HCT116 (cell line): ENCODE measurements at regions not wholly inside any gene's neighbourhood (a gene's known extent, or its start where the extent isn't known, plus 50 kb on each side); places are given as distances from the start of the nearest gene placed in this dataset.

Experiments
- CTCF ChIP-seq, 3 experiments: fragments of 200-600 bp in 1 of 3; sonication (generic) in 1 of 3; IDR thresholded peaks in 2 of 3; conservative IDR thresholded peaks in 1 of 3; 2 replicates each; pipeline ENCODE4 v1.5.1; 2012 to 2017; ENCODE audit warnings: low read depth in 2 of 3, low read length in 2 of 3, antibody characterized with exemption in 1 of 3, borderline replicate concordance in 1 of 3, control low read depth in 1 of 3, mild to moderate bottlenecking in 1 of 3, mixed read lengths in 1 of 3, mixed run types in 1 of 3, moderate library complexity in 1 of 3; ENCODE audit not compliant: insufficient read depth in 1 of 3
- EGR1 ChIP-seq: IDR thresholded peaks from 2 replicates; pipeline ENCODE4 v1.6.1; 2012; ENCODE audit warnings: low read depth
- EZH2 ChIP-seq: fragments of 200-600 bp; sonication (generic); IDR thresholded peaks from 2 replicates; pipeline ENCODE4 v1.6.1; 2017; ENCODE audit warnings: antibody characterized with exemption, mixed run types
- EZH2phosphoT487 ChIP-seq: fragments of 200-600 bp; IDR thresholded peaks from 2 replicates; pipeline ENCODE4 v1.6.1; 2018; ENCODE audit warnings: antibody characterized with exemption, borderline replicate concordance
- POLR2A ChIP-seq: IDR thresholded peaks from 2 replicates; pipeline ENCODE4 v1.7.0; 2011; ENCODE audit warnings: borderline replicate concordance; ENCODE audit not compliant: insufficient read depth, insufficient read length; ENCODE audit errors: extremely low read depth
- TF ChIP-seq, protein P1 (sequence below): IDR thresholded peaks from 2 replicates; pipeline ENCODE4 v1.6.1; 2011; ENCODE audit warnings: mild to moderate bottlenecking, low read length, moderate library complexity; ENCODE audit not compliant: insufficient replicate concordance; ENCODE audit errors: extremely low read depth
- TF ChIP-seq, protein P2 (sequence below): IDR thresholded peaks from 2 replicates; pipeline ENCODE4 v1.6.1; 2012; ENCODE audit warnings: low read depth

DNA sequence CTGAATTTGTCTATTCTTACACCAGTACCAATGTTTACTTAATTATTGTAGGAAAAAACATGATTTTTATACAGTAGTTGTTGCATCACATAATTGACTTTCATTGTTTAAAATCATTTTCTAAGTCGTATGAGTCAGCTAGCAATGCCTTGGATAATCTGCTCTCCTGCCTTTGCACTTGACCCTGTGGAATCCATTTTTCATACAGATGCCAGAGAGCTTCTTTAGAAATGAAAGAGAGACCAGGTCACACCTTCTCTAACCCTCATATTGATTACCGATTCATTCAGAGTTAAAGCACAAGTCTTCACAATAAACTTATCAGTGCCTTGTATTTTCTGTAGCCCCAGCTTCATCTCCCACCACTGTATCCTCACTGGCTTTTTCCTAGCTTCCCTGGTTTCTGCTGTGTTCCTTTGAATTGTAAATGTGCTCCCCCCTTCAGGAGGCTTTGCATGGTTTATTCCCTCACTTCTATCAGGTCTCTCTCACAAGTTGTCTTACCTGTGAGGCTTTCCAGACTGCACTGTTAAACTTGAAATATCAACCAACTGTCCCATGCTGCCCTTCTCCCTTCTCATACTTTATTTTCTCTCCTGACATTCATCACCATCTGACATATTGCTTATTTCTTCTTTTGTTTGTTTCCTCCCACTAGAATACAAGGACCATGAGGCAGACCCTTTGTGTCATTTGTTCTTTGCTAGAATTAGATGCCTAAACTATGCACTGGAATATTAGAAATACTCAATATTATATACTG, 662.0 kb upstream of the GBE1 start:
- TF ChIP-seq EZH2 (no peak), POLR2A (no peak), EZH2phosphoT487 (no peak), CTCF (IDR thresholded peaks at IDR 0.05 in 2 of 3, conservative IDR thresholded peaks at IDR 0.05 in 1 of 3; ENCODE audit: borderline replicate concordance in 1 of 3, insufficient read depth in 1 of 3, low read depth in 2 of 3, low read length in 2 of 3) (no peak), EGR1 (no peak)
- TF ChIP-seq, protein P1, sequence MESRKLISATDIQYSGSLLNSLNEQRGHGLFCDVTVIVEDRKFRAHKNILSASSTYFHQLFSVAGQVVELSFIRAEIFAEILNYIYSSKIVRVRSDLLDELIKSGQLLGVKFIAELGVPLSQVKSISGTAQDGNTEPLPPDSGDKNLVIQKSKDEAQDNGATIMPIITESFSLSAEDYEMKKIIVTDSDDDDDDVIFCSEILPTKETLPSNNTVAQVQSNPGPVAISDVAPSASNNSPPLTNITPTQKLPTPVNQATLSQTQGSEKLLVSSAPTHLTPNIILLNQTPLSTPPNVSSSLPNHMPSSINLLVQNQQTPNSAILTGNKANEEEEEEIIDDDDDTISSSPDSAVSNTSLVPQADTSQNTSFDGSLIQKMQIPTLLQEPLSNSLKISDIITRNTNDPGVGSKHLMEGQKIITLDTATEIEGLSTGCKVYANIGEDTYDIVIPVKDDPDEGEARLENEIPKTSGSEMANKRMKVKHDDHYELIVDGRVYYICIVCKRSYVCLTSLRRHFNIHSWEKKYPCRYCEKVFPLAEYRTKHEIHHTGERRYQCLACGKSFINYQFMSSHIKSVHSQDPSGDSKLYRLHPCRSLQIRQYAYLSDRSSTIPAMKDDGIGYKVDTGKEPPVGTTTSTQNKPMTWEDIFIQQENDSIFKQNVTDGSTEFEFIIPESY = no peak
- TF ChIP-seq, protein P2, sequence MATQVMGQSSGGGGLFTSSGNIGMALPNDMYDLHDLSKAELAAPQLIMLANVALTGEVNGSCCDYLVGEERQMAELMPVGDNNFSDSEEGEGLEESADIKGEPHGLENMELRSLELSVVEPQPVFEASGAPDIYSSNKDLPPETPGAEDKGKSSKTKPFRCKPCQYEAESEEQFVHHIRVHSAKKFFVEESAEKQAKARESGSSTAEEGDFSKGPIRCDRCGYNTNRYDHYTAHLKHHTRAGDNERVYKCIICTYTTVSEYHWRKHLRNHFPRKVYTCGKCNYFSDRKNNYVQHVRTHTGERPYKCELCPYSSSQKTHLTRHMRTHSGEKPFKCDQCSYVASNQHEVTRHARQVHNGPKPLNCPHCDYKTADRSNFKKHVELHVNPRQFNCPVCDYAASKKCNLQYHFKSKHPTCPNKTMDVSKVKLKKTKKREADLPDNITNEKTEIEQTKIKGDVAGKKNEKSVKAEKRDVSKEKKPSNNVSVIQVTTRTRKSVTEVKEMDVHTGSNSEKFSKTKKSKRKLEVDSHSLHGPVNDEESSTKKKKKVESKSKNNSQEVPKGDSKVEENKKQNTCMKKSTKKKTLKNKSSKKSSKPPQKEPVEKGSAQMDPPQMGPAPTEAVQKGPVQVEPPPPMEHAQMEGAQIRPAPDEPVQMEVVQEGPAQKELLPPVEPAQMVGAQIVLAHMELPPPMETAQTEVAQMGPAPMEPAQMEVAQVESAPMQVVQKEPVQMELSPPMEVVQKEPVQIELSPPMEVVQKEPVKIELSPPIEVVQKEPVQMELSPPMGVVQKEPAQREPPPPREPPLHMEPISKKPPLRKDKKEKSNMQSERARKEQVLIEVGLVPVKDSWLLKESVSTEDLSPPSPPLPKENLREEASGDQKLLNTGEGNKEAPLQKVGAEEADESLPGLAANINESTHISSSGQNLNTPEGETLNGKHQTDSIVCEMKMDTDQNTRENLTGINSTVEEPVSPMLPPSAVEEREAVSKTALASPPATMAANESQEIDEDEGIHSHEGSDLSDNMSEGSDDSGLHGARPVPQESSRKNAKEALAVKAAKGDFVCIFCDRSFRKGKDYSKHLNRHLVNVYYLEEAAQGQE = no peak
